ENCODE measurements at regions not wholly inside any gene's neighbourhood (a gene's known extent, or its start where the extent isn't known, plus 50 kb on each side); places are given as distances from the start of the nearest gene placed in this dataset.

GRCh38 chr7:67343572-67343971 lies 346.9 kb downstream of the TYW1 start:
- Histone ChIP-seq H3K56ac (replicated peaks; ENCODE audit: insufficient read length, low read depth, low read length) (no peak overlapping the region), H3K23ac (ENCODE audit: insufficient read length) (peak overlapping the region; percentile 23), H4K91ac (replicated peaks; ENCODE audit: insufficient read length, low read length) (no peak overlapping the region), H2AK5ac (ENCODE audit: low read depth, low read length) (no peak overlapping the region), H3K79me2 (ENCODE audit: control insufficient read depth in 1 of 2, insufficient read depth in 2 of 2, low read length in 2 of 2) (no peaks in the 10 kb centered on the region), H3K27me3 (replicated peaks in 1 of 4; ENCODE audit: control insufficient read depth in 3 of 4, extremely low read depth in 1 of 4, insufficient read depth in 3 of 4, low read length in 3 of 4) (no peaks in the 10 kb centered on the region), H2BK120ac (replicated peaks; ENCODE audit: low read depth, low read length) (peak overlapping the region; percentile 40), H4K20me1 (replicated peaks in 1 of 2; ENCODE audit: control insufficient read depth in 1 of 2, insufficient read depth in 2 of 2, low read length in 2 of 2) (peaks cover 0 to 3% of the 10 kb centered on the region in 2 experiments), H3K4me2 (ENCODE audit: insufficient read depth in 1 of 2, low read depth in 2 of 2, low read length in 2 of 2) (no peak overlapping the region), H3K27ac (ENCODE audit: low read depth, low read length) (no peak overlapping the region), H2BK15ac (ENCODE audit: low read length) (no peak overlapping the region), H2AFZ (ENCODE audit: low read length) (no peak overlapping the region), H4K5ac (ENCODE audit: insufficient read length, low read depth, low read length) (no peak overlapping the region), H3K9ac (replicated peaks in 1 of 4; ENCODE audit: extremely low read depth in 1 of 4, low read depth in 3 of 4, low read length in 3 of 4) (no peak overlapping the region), H3K23me2 (ENCODE audit: low read depth, low read length) (no peaks in the 10 kb centered on the region), H2BK20ac (ENCODE audit: low read length) (no peak overlapping the region), H3K18ac (ENCODE audit: extremely low read depth, low read length) (no peak overlapping the region), H3K36me3 (ENCODE audit: control insufficient read depth in 2 of 4, insufficient read depth in 4 of 4, low read length in 3 of 4) (no peaks in the 10 kb centered on the region), H3K4ac (replicated peaks; ENCODE audit: insufficient read length, low read depth, low read length) (no peak overlapping the region), H4K8ac (ENCODE audit: extremely low read depth, insufficient read depth, low read length) (no peak overlapping the region), H3K4me1 (replicated peaks in 1 of 4; ENCODE audit: control insufficient read depth in 3 of 4, insufficient read depth in 4 of 4, low read length in 3 of 4) (peaks cover 0 to 6% (median 1%) of the 10 kb centered on the region in 4 experiments; a peak in 3 of 7 replicates), H3K79me1 (ENCODE audit: low read depth, low read length) (no peaks in the 10 kb centered on the region), H3K4me3 (ENCODE audit: extremely low read depth in 1 of 4, insufficient read depth in 2 of 4, low read depth in 3 of 4, low read length in 4 of 4) (no peak overlapping the region), H3K14ac (ENCODE audit: insufficient read length) (no peak overlapping the region), H3K9me3 (ENCODE audit: insufficient read depth in 2 of 2, low read depth in 1 of 2, low read length in 1 of 2) (0 out of 4 replicates have a peak, but pooled peaks cover 0 to 7% of the 10 kb centered on the region in 2 experiments), H2BK5ac (ENCODE audit: low read depth, low read length) (no peak overlapping the region), H2BK12ac (ENCODE audit: low read depth, low read length) (no peak overlapping the region)
- TF ChIP-seq GTF2F1 (IDR thresholded peaks at IDR 0.05; ENCODE audit: borderline replicate concordance, low read depth, low read length) (no peak), CTBP2 (IDR thresholded peaks at IDR 0.05; ENCODE audit: borderline replicate concordance, insufficient read depth, insufficient read length, low read length) (no peak), JUND (IDR thresholded peaks at IDR 0.05; ENCODE audit: low read length) (no peak), NANOG (IDR thresholded peaks at IDR 0.05; ENCODE audit: insufficient read depth, low read depth, low read length, poor library complexity, severe bottlenecking) (no peak), TAF7 (optimal IDR thresholded peaks at IDR 0.05; ENCODE audit: borderline replicate concordance, low read depth, low read length) (no peak), RNF2 (IDR thresholded peaks at IDR 0.05; ENCODE audit: borderline replicate concordance, low read depth, low read length, missing control alignments, poor library complexity, severe bottlenecking) (no peak), POLR2AphosphoS5 (IDR thresholded peaks at IDR 0.05; ENCODE audit: low read depth, low read length) (no peak), YY1 (IDR thresholded peaks at IDR 0.05; ENCODE audit: low read depth, low read length) (no peak), PHF8 (conservative IDR thresholded peaks at IDR 0.05; ENCODE audit: low read depth, low read length) (no peak), TAF1 (IDR thresholded peaks at IDR 0.05; ENCODE audit: low read depth, low read length) (no peak), FOSL1 (IDR thresholded peaks at IDR 0.05; ENCODE audit: insufficient read depth, low read depth, low read length) (no peak), ZNF274 (IDR thresholded peaks at IDR 0.05; ENCODE audit: borderline replicate concordance, extremely low read depth, low read length) (no peak), SIX5 (IDR thresholded peaks at IDR 0.05; ENCODE audit: low read depth, low read length) (no peak), SIRT6 (IDR thresholded peaks at IDR 0.05; ENCODE audit: low read length) (no peak)
- POLR2A ChIA-PET (ENCODE audit: partially characterized antibody), result interaction anchor here (1.3 kb wide), 1 partner anchor 22 kb away, joined by 3 read pairs; no protein-coding TSS in a partner anchor
- DNase-seq (ENCODE audit: low read depth in 1 of 2, low spot score in 2 of 2), result no peak
- CTCF ChIA-PET (ENCODE audit: partially characterized antibody), result no interaction called here
- FAIRE-seq, result no peak
- WGBS, 2 experiments (ENCODE audit: extremely low coverage in 1 of 2, insufficient coverage in 1 of 2, insufficient read length in 1 of 2, insufficient replicate concordance in 2 of 2, low coverage in 1 of 2, low lambda C conversion rate in 2 of 2, missing lambda C conversion rate in 1 of 2), result 83% methylated on average over 5 of the region's 5 CpGs; no CpG with 5 or more reads in 1 of the 2 experiments

All from H1 (cell line).